ENCODE measurements at regions not wholly inside any gene's neighbourhood (a gene's known extent, or its start where the extent isn't known, plus 50 kb on each side); places are given as distances from the start of the nearest gene placed in this dataset.

DNA sequence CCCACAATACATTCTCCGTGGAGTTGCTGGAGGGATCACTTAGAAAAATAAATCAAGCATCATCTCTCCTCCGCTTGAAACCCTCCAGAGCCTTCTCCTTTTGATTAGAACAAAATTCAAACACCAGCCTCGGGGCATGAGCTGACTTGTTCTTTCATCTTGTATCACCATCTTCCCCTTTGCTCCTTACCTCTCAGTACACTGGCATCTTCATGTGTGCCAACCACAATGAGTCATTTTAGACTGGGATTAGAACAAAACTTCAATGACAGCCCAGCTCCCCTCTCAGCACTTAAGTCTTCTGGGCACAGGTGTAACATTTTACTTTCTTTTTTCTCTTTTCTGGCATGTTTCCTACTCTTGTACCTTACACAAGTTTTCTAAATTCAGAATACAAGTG lies 1159.2 kb upstream of the TMEM132C start:
- TF ChIP-seq, protein P1, sequence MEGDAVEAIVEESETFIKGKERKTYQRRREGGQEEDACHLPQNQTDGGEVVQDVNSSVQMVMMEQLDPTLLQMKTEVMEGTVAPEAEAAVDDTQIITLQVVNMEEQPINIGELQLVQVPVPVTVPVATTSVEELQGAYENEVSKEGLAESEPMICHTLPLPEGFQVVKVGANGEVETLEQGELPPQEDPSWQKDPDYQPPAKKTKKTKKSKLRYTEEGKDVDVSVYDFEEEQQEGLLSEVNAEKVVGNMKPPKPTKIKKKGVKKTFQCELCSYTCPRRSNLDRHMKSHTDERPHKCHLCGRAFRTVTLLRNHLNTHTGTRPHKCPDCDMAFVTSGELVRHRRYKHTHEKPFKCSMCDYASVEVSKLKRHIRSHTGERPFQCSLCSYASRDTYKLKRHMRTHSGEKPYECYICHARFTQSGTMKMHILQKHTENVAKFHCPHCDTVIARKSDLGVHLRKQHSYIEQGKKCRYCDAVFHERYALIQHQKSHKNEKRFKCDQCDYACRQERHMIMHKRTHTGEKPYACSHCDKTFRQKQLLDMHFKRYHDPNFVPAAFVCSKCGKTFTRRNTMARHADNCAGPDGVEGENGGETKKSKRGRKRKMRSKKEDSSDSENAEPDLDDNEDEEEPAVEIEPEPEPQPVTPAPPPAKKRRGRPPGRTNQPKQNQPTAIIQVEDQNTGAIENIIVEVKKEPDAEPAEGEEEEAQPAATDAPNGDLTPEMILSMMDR (conservative IDR thresholded peaks at IDR 0.05) = no peak
- TF ChIP-seq ZFX (IDR thresholded peaks at IDR 0.05) = no peak
